ENCODE measurements at regions not wholly inside any gene's neighbourhood (a gene's known extent, or its start where the extent isn't known, plus 50 kb on each side); places are given as distances from the start of the nearest gene placed in this dataset.

DNA sequence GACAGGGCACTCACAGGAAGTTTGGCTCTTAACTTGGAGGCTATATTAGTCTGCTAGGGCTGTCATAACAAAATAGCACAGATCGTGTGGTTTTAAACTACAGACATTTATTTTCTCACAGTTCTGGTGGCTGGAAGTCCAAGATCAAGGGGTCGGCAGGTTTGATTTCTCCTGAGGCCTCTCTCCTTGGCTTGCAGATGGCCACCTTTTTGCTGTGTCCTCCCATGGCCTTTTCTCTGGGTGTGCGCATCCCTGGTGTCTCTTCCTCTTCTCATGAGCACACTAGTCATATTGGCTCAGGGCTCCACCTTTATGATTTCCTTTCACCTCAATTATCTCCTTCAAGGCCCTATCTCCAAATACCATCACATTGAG lies 69.3 kb downstream of the FOXB1 start:
- no peak for DNase-seq (ENCODE audit: low read depth)
- TF ChIP-seq, protein P1, sequence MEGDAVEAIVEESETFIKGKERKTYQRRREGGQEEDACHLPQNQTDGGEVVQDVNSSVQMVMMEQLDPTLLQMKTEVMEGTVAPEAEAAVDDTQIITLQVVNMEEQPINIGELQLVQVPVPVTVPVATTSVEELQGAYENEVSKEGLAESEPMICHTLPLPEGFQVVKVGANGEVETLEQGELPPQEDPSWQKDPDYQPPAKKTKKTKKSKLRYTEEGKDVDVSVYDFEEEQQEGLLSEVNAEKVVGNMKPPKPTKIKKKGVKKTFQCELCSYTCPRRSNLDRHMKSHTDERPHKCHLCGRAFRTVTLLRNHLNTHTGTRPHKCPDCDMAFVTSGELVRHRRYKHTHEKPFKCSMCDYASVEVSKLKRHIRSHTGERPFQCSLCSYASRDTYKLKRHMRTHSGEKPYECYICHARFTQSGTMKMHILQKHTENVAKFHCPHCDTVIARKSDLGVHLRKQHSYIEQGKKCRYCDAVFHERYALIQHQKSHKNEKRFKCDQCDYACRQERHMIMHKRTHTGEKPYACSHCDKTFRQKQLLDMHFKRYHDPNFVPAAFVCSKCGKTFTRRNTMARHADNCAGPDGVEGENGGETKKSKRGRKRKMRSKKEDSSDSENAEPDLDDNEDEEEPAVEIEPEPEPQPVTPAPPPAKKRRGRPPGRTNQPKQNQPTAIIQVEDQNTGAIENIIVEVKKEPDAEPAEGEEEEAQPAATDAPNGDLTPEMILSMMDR (IDR thresholded peaks at IDR 0.05; ENCODE audit: insufficient read depth, low read depth, low read length, missing control alignments) = no peak
- H3K4me3 ChIP-seq (ENCODE audit: low read depth, low read length) = no peak overlapping the region

DNA sequence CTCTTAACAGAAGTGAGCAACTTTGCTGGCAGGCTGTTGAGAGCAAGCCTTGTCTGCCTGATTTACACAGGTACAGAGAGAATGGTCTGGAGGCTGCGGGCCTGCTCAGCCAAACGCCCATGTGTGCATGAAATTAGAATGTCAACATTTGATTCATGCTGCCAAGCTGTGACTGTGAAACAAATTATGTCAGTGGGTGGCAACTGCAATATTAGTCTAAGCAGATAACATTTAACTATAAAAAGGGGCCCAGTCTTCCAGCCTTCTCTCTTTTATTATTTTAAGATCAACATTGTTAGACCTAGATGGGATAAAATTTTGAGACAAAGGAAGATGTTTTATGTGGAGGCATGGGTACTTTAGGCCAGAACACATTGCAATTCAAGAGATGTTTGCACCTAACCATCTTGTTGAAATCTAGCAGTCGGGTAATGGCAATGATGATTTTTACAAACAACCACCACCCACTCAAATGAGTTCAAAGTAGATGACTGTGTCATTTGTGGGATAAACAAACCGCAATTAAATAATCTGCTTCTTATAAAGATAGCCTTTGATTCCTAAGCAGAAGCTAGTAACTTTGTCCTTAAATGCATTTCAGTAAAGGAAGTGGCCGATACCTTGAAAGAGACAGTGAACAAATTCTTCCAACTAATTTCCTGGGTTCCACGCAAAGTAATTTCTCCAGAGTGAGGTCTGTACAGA lies 70.2 kb downstream of the FOXB1 start:
- TF ChIP-seq, protein P1 (IDR thresholded peaks at IDR 0.05; ENCODE audit: insufficient read depth, low read depth, low read length, missing control alignments) = no peak
- H3K4me3 ChIP-seq (ENCODE audit: low read depth, low read length) = no peak overlapping the region
- no peak for DNase-seq (ENCODE audit: low read depth)

DNA sequence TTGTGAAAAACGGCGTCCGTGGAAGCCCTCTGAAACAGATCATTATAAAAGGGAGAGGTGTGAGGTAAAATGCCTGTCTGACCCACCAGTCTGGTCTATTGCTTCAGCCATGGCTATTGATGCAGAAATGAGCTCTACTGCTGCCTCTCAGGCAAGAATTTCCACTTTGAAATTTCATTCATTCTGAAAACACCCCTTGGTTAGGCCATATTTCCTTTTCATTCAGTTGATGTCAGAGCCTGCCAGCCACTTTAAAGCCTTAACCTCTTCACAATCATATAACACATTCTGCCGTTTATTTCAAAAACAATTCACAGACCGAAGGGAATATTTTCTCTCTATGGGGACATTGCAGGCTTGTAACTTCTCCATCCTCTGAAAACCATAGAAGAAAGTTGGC lies 71.9 kb downstream of the FOXB1 start:
- TF ChIP-seq, protein P1 (IDR thresholded peaks at IDR 0.05; ENCODE audit: insufficient read depth, low read depth, low read length, missing control alignments) = no peak

DNA sequence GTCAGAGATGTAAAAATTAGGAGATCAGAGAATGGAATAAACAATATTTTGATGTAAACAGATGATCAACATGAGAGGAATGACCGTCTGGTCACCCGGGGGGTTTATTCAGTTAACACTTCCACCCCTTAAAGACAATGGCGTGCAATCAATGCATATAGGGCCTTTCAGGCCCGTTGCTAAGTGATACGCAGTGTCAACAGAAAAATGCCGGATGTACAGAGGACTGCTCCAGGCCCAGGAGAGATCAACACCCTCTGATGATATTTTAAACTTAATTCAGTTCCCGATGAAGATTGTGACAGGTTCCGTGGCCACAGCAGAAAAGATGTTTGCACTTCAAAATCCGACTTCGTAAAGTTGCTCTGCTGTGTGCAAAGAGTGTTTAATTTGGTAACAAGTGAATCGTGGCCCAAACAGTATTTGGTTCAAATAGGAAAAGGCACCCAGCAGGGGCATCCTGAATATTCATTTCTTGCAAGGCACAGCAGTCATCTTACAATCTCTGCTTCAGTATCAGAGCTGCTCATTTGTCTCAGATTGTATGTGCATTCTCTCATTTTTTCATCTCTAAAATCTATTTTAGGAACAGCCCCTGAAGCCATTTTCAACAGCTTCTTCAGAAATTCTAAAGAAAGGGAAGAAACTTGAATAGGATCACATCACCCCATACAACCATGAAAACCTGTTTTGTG lies 72.6 kb downstream of the FOXB1 start:
- DNase-seq (ENCODE audit: low read depth) = no peak
- H3K4me3 ChIP-seq (ENCODE audit: low read depth, low read length) = no peak overlapping the region
- TF ChIP-seq, protein P1 (IDR thresholded peaks at IDR 0.05; ENCODE audit: insufficient read depth, low read depth, low read length, missing control alignments) = no peak

More for the DNA sequence above, 71.9 kb downstream of the FOXB1 start:
- no peak for DNase-seq (ENCODE audit: low read depth)
- H3K4me3 ChIP-seq (ENCODE audit: low read depth, low read length) = no peak overlapping the region

DNA sequence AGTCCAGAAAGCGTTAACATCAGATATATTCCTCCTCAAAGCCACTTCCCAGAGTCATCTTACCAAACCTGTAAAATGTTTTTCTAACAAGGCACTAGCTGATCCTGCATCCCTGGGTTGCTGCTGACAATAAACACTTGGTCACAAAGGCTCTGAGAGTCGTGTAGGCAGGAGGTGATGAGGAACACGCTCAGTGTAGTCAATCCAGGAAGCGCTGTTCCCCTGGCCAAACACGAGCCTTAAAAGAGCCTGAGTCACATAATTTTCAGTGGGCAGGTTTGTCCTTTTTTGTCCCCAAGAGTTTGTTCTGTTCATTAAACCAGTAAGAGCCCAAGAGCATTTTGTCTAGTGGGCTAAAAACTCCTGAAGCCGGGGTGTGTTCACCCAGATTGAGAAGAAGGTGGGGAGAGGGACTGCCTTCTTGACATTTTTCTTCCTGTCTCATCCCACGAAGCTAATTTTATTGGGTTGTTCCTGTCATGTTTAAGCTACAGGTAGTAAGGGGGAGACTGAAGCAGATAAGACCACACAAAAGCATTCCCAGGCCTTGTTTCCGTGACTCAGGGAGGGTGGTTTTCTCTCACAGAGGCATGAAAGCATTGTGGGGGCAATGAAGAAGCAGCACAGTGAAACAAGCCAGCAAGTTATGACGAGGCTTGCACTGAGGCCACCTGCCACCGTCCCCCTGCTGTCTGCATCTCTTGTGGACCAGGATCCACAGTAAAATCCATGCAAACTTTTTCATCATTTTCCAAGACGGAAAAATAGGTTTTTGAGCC lies 73.7 kb downstream of the FOXB1 start:
- TF ChIP-seq, protein P1 (IDR thresholded peaks at IDR 0.05; ENCODE audit: insufficient read depth, low read depth, low read length, missing control alignments) = no peak
- no peak for DNase-seq (ENCODE audit: low read depth)
- no peak overlapping the region for H3K4me3 ChIP-seq (ENCODE audit: low read depth, low read length)

DNA sequence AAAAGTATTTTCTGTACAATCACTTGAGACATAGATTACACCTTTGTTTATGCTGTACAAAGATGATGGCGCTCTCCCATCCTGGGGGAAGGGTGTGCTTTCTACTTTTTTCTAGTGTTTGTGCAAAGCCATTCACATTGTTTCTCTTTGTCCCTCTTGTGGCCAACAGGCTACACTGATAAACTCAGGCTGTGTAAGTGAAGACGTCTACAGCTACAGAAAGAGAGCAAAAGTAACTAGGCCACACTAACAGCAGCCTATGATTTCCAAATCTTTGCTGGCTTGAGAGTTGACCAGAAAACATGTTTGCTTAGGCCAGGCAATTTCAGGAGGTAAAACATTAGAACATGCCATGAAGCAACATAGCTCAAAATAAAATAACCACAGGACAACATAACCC lies 75.1 kb downstream of the FOXB1 start:
- DNase-seq (ENCODE audit: low read depth) = peak; percentile 18
- H3K4me3 ChIP-seq (ENCODE audit: low read depth, low read length) = no peak overlapping the region
- TF ChIP-seq, protein P1 (IDR thresholded peaks at IDR 0.05; ENCODE audit: insufficient read depth, low read depth, low read length, missing control alignments) = peak; percentile 12
